SU-DHL-6 (cell line): ENCODE measurements at regions not wholly inside any gene's neighbourhood (a gene's known extent, or its start where the extent isn't known, plus 50 kb on each side); places are given as distances from the start of the nearest gene placed in this dataset.
"Not testable (repeated sequence)": the region's sequence is repeated elsewhere in the genome, so short reads cannot be mapped to it uniquely, and the experiment has no call there.

Experiments
- EZH2phosphoT487 ChIP-seq: fragments of 200-600 bp; sonication (generic), shearing (Covaris generic); conservative IDR thresholded peaks from 2 replicates; pipeline ENCODE4 v1.6.1; 2018; ENCODE audit warnings: mild to moderate bottlenecking, antibody characterized with exemption, low read length, moderate library complexity, mixed read lengths
- TF ChIP-seq, protein P1 (sequence below): fragments of 200-600 bp; sonication (generic); IDR thresholded peaks from one replicate; pipeline ENCODE4 v1.5.1; 2017; ENCODE audit warnings: antibody characterized with exemption, mild to moderate bottlenecking, low read length, moderate library complexity; ENCODE audit not compliant: insufficient read depth, poor library complexity, severe bottlenecking

DNA sequence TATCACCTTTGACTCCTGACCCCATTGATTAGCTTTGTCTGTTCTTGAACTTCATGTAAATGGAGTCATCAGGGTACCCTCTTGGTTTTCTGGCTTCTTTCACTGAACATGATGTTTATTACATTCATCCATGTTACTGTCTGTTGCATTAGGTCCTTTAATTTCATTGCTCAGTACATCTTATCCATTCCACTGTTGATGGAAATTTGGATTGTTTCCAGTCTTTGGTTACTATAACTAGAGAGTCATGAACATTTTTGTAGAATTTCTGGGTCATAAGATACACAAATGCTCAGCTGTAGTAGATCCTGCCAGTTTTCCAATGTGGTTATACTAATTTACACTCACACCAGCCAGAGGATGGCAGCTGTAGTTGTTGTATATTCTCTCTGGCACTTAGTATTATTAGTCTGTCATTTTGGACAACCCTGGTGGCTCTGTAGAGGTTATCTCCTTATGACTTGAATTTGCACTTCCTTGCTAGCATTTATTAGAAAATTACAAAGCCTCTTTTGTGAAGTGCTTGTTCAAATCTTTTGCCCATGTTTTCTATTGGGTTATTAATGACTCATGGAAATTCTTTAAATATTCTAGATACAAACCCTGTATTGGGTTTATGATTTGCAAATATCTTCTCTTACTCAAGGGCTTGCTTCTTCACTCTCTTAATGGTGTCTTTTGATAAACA is 214.7 kb downstream of the BCL2L11 start:
- TF ChIP-seq, protein P1, sequence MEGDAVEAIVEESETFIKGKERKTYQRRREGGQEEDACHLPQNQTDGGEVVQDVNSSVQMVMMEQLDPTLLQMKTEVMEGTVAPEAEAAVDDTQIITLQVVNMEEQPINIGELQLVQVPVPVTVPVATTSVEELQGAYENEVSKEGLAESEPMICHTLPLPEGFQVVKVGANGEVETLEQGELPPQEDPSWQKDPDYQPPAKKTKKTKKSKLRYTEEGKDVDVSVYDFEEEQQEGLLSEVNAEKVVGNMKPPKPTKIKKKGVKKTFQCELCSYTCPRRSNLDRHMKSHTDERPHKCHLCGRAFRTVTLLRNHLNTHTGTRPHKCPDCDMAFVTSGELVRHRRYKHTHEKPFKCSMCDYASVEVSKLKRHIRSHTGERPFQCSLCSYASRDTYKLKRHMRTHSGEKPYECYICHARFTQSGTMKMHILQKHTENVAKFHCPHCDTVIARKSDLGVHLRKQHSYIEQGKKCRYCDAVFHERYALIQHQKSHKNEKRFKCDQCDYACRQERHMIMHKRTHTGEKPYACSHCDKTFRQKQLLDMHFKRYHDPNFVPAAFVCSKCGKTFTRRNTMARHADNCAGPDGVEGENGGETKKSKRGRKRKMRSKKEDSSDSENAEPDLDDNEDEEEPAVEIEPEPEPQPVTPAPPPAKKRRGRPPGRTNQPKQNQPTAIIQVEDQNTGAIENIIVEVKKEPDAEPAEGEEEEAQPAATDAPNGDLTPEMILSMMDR = not testable (repeated sequence)
- not testable (repeated sequence) for TF ChIP-seq EZH2phosphoT487
